Mucosa of rectum (tissue), 2 donors: ENCODE measurements at regions not wholly inside any gene's neighbourhood (a gene's known extent, or its start where the extent isn't known, plus 50 kb on each side); places are given as distances from the start of the nearest gene placed in this dataset.
"Not testable (repeated sequence)": the region's sequence is repeated elsewhere in the genome, so short reads cannot be mapped to it uniquely, and the experiment has no call there.

ENCODE experiments used
- H3K27ac ChIP-seq, 2 donors: one replicate each; pipeline ENCODE4 v1.7.0; 2013; ENCODE audit warnings: inconsistent platforms in 2 of 2, low read depth in 2 of 2, low read length in 2 of 2
- H3K27me3 ChIP-seq, 2 donors: one replicate each; pipeline ENCODE4 v1.7.0; 2013; ENCODE audit warnings: low read length in 2 of 2; ENCODE audit not compliant: control insufficient read depth in 2 of 2, insufficient read depth in 2 of 2
- H3K36me3 ChIP-seq, 2 donors: one replicate each; pipeline ENCODE4 v1.7.0; 2013; ENCODE audit warnings: low read length in 2 of 2; ENCODE audit not compliant: control insufficient read depth in 2 of 2, insufficient read depth in 2 of 2
- H3K4me1 ChIP-seq, 2 donors: one replicate each; pipeline ENCODE4 v1.7.0; 2013; ENCODE audit warnings: low read length in 2 of 2, mild to moderate bottlenecking in 1 of 2; ENCODE audit not compliant: control insufficient read depth in 2 of 2, insufficient read depth in 2 of 2
- H3K4me3 ChIP-seq, 2 donors: one replicate each; pipeline ENCODE4 v1.7.0; 2013; ENCODE audit warnings: low read length in 2 of 2
- H3K9ac ChIP-seq, 2 donors: one replicate each; pipeline ENCODE4 v1.7.0; 2013; ENCODE audit warnings: low read length in 2 of 2, low read depth in 1 of 2, mild to moderate bottlenecking in 1 of 2
- H3K9me3 ChIP-seq, 2 donors: one replicate each; pipeline ENCODE4 v1.7.0; 2013; ENCODE audit warnings: low read length in 2 of 2; ENCODE audit not compliant: control insufficient read depth in 2 of 2
- donor health status: healthy.
- donor health status: Normal muscosa, but diverticular disease.

DNA sequence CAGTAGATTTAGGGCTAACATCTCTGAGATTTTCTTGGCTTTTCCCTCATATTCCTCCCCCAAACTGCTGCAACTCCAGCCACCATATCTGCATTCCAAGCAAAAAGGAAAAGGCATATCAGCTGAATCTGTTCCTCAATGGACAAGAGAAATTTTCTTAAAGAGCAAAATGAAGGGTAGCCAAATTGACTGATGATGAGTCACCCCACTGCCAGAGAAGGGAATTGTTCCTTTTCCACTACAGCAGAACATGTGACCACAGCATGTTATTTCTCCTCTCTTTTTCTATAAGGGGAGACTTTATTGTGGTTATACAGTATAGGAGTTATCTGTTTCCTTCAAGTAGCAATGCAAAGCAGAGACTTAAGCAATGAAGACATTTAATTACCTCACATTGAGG, 172.5 kb downstream of the MTHFS start:
- H3K9me3 ChIP-seq = no peaks in the 10 kb centered on the region
- no peaks in the 10 kb centered on the region for H3K27me3 ChIP-seq
- no peak overlapping the region for H3K9ac ChIP-seq
- H3K27ac ChIP-seq = no peak overlapping the region
- H3K4me3 ChIP-seq = no peak overlapping the region
- H3K4me1 ChIP-seq = no peaks in the 10 kb centered on the region
- H3K36me3 ChIP-seq = no peaks in the 10 kb centered on the region

DNA sequence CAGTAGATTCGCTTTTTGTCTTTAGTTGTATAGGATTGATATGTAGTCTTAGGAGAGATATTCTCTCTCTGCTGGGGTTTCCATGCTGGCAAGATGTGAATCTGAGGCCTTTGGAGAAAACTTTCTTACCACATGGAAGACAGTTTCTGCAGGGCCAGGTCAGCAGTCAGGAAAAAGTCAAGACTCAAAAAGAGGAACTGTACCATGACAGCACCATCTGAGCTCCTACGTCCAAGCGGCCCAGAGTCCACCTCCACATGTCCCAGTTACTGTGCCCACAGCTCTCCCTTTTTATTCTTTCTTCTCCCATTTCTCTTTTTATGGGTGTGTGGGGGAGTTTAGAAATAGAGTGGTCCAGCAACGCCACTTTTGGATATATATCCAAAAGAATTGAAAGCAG, 172.0 kb downstream of the MTHFS start:
- H3K4me3 ChIP-seq = no peak overlapping the region
- H3K9me3 ChIP-seq = no peaks in the 10 kb centered on the region
- H3K4me1 ChIP-seq = no peaks in the 10 kb centered on the region
- H3K27ac ChIP-seq = no peak overlapping the region
- no peak overlapping the region for H3K9ac ChIP-seq
- H3K36me3 ChIP-seq = no peaks in the 10 kb centered on the region
- no peaks in the 10 kb centered on the region for H3K27me3 ChIP-seq

DNA sequence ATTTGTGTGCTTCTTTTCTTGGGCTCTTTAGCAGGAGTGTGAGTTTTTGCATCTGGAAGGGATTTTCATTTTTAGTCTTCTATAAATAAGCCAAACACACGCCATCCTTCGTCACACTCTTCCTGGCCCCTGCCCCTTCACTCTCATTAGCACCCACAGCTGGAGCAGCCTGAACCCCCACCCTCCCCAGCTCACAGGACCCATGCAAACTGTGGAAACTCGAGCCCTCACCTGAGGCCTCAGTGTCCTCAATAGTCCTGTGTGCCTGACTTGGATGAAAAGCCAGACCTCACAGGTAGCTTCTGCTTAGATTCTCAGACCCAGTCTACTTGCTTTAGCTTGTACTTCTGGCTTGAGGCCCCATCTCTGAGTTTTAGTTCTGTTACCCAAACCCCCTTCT, 167.9 kb downstream of the MTHFS start:
- Histone ChIP-seq H3K9ac (no peak overlapping the region), H3K4me1 (no peaks in the 10 kb centered on the region), H3K27ac (no peak overlapping the region), H3K9me3 (no peaks in the 10 kb centered on the region), H3K27me3 (no peaks in the 10 kb centered on the region), H3K36me3 (no peaks in the 10 kb centered on the region), H3K4me3 (no peak overlapping the region)

DNA sequence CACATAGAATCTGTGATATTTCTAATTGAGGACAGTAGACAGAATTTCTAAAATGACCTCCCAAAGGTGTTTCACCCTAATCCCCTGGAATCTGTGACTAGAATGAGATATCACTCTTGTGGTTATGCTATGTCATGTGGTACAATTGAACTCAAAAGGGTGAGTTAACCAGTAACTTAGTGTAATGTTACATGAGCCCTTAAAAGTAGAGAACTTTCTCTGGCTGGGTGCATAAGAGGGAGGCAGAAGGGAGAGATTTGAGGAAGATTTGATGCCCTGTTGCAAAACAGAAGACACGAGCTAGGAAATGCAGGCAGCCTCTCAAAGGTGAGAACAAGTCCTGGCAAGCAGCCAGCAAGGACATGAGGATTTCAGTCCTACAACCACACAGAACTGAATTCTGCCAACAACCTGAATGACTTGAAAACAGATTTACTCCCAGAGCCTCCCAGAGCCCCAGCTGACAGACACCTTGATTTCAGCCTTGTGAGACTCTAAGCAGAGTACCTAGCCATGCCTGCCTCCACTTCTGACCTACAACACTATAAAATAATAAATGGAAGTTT, 160.3 kb downstream of the MTHFS start:
- H3K36me3 ChIP-seq = no peaks in the 10 kb centered on the region
- H3K9me3 ChIP-seq = no peaks in the 10 kb centered on the region
- no peak overlapping the region for H3K9ac ChIP-seq
- no peaks in the 10 kb centered on the region for H3K4me1 ChIP-seq
- H3K27ac ChIP-seq = no peak overlapping the region
- H3K27me3 ChIP-seq = no peaks in the 10 kb centered on the region
- H3K4me3 ChIP-seq = no peak overlapping the region

DNA sequence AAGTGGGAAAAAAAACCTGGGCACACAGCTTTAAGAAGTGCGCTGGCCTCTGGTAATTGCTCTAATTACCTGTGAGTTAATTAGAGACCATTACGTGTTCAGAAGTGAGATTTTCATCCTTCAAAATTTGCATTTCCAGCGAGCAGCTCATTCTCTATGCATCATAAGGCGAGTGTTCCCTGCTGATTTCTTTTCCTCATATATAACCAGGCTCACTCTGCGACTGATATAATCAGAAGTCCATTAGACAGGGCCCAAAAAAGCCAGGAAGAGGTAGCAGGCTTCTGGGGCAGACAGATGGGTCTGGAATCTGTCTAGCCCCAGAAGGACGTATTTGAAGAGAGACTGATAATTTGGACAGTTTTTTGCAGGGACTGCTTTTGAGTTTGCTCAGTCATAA, 158.7 kb downstream of the MTHFS start:
- Histone ChIP-seq H3K4me1 (no peaks in the 10 kb centered on the region), H3K9ac (no peak overlapping the region), H3K36me3 (no peaks in the 10 kb centered on the region), H3K27me3 (no peaks in the 10 kb centered on the region), H3K4me3 (no peak overlapping the region), H3K9me3 (no peaks in the 10 kb centered on the region), H3K27ac (no peak overlapping the region)

DNA sequence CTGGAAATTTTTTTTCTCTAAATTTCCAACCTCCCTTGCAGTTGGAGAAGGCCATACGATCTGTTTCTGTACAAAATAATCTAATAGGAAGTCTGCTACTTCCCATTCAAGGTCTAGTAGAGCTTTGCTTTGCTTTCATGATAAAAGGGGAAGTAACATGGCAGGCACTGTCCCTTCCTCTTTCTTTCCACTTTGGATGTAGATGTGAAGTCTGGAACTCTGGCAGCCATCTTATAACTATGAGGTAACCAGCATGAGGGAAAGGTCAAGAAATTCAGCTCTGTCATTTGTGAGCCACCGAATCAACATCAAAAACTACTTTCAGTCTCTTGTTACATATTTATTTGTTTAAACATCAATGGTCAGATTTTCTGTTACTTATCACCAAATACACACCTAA, 156.3 kb downstream of the MTHFS start:
- H3K9ac ChIP-seq = no peak overlapping the region
- no peak overlapping the region for H3K4me3 ChIP-seq
- no peaks in the 10 kb centered on the region for H3K36me3 ChIP-seq
- H3K4me1 ChIP-seq = no peaks in the 10 kb centered on the region
- H3K9me3 ChIP-seq = no peaks in the 10 kb centered on the region
- no peaks in the 10 kb centered on the region for H3K27me3 ChIP-seq
- H3K27ac ChIP-seq = no peak overlapping the region

DNA sequence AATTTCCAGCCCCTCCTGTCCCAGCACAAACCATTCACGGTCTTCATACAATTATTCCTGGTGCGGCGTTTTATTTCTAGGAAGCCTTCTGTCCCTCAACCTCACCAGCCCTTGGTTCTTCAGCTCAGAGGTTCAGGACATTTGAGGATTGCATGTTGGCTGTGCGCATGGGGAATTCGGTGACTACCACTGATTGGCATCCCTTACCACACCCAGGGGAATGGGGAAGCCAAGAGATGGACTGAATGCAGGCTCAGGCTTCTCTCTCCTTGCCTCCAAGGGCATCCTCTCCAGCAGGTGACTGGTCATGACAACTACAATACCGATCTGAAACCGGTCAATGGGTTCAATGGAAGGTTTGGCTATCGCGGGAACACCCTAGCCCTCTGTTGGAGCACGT, 153.8 kb downstream of the MTHFS start:
- H3K4me1 ChIP-seq = no peaks in the 10 kb centered on the region
- no peaks in the 10 kb centered on the region for H3K36me3 ChIP-seq
- H3K4me3 ChIP-seq = no peak overlapping the region
- H3K27me3 ChIP-seq = no peaks in the 10 kb centered on the region
- no peaks in the 10 kb centered on the region for H3K9me3 ChIP-seq
- H3K9ac ChIP-seq = no peak overlapping the region
- no peak overlapping the region for H3K27ac ChIP-seq

DNA sequence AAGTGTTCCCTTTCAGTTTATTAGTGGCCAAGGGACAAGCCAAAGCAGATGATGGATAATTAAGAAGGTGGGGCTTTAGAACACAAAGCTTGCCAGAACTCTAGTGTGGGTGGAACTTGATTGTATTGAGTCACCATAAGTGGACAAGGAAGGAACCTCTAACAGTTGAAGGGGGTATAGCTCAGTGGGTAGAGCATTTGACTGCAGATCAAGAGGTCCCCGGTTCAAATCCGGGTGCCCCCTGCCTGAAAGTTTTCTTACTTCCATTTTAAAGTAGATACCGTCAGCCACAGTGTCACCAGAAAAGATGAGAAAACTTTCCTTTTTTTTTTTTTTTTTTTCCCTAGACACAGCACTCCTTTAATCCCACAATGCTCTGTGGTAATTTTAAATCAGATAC, 152.3 kb downstream of the MTHFS start:
- H3K4me1 ChIP-seq, H3K9me3 ChIP-seq, H3K27me3 ChIP-seq, H3K9ac ChIP-seq, H3K27ac ChIP-seq, H3K36me3 ChIP-seq, H3K4me3 ChIP-seq: not testable (repeated sequence)

DNA sequence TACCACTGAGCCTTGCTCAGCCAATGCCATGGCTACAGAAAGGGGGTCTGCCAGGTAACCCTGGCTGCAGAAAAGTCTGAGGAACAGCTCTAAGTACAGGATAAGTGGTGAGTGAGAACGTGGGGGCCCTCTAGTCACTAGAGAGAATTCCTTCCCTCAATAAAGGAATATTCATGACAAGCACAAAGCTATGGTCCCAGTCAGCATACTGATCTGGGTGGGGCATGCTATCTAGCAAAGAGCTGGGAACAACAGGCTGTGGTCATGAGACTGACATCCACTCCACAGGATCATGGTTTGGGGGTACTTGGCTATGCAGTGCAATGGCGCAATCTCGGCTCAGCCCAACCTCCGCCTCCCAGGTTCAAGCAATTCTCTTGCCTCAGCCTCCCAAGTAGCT, 140.4 kb downstream of the MTHFS start:
- Histone ChIP-seq H3K4me1 (no peaks in the 10 kb centered on the region), H3K4me3 (no peak overlapping the region), H3K36me3 (no peaks in the 10 kb centered on the region), H3K9me3 (no peaks in the 10 kb centered on the region), H3K9ac (no peak overlapping the region), H3K27ac (no peak overlapping the region), H3K27me3 (peaks cover 0 to 2% of the 10 kb centered on the region in 2 donors)

DNA sequence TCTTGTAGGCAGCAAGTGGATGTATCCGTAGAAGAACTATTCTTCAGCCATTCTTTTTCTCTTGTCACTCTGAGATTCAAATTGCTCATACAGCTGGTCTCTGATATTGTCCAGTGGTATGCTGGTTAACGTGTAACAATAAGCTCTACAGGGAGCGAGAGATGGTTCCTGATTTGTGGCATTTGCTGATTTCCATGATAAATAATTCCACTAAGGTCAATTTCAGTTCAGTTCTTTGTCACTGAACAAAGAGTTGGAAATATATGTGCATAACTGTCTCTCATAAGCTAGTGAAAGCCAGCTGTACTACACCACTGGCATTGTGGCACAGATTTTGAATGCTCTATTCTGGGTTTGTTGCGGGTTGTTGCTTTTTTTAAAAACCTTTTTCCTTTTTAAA, 131.7 kb downstream of the MTHFS start:
- no peak overlapping the region for H3K4me3 ChIP-seq
- H3K9me3 ChIP-seq = no peaks in the 10 kb centered on the region
- H3K36me3 ChIP-seq = no peaks in the 10 kb centered on the region
- no peaks in the 10 kb centered on the region for H3K27me3 ChIP-seq
- H3K4me1 ChIP-seq = no peaks in the 10 kb centered on the region
- H3K9ac ChIP-seq = no peak overlapping the region
- no peak overlapping the region for H3K27ac ChIP-seq

DNA sequence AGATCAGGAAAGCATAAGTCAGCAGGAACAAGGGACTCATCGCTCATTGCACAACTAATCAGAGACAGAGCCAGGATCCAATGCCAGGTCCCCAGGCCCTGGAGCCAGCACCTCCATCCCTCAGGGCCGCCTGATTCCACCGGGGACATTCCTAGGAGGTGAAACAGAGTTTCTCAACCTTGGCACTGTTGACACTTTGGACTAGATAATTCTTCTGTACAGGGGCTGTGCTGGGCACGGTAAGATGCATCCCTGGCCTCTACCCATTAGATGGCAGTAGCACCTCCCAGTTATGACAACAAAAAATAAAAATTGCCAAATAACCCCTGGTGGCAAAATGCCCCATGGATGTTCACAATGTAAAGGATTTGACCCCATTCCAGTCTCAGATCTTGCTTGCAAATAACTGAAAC, 127.7 kb downstream of the MTHFS start:
- no peaks in the 10 kb centered on the region for H3K9me3 ChIP-seq
- H3K36me3 ChIP-seq = no peaks in the 10 kb centered on the region
- no peak overlapping the region for H3K4me3 ChIP-seq
- no peaks in the 10 kb centered on the region for H3K27me3 ChIP-seq
- H3K9ac ChIP-seq = no peak overlapping the region
- no peaks in the 10 kb centered on the region for H3K4me1 ChIP-seq
- no peak overlapping the region for H3K27ac ChIP-seq
